Skin of body (tissue), 1 donor: ENCODE measurements at regions not wholly inside any gene's neighbourhood (a gene's known extent, or its start where the extent isn't known, plus 50 kb on each side); places are given as distances from the start of the nearest gene placed in this dataset.
A peak's percentile ranks its signal among the peaks of the same experiment; 100 is the strongest.
"Not testable (repeated sequence)": the region's sequence is repeated elsewhere in the genome, so short reads cannot be mapped to it uniquely, and the experiment has no call there.

Experiments
- DNase-seq: peaks from one replicate; lab custom pipeline; 2025; lab: John Stamatoyannopoulos, UW

DNA sequence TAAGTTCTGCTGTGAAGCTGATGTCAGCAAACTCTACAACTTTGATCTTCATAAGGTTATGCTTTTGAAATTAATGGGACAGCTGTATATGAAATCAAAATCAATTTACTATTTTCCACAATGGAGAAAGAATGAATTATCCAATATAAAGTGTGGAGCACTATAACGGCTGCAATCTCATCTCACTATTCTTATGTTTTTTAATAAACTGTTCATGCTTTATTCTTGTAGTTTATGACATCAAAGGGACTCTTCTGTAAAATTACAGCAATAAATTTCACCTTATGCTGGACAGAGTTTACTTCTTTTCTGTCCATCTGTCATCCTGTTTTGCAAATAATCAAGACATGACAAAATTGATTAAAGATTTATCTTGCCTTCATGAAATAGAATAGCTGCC is 192.5 kb downstream of the TECRL start:
- no peak for DNase-seq

DNA sequence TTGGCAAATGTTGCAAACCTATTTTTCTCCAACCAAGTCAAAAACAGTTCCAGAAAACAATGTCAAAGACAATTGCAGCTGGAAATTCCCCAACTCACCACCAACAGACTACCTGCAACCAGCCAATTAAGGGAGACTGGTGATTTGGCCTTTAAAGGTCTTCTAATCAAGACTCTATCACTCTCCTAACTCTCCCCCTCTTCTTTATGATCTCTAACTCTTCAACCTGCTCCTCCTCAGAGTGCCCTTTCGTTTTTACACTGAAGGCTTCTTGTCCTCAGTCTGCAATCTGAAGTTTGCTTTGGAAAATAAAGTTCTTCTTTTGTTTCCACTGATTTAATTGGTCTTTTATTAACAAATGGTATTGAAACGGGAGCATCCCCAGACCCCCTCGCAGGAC is 203.9 kb downstream of the TECRL start:
- DNase-seq = no peak

DNA sequence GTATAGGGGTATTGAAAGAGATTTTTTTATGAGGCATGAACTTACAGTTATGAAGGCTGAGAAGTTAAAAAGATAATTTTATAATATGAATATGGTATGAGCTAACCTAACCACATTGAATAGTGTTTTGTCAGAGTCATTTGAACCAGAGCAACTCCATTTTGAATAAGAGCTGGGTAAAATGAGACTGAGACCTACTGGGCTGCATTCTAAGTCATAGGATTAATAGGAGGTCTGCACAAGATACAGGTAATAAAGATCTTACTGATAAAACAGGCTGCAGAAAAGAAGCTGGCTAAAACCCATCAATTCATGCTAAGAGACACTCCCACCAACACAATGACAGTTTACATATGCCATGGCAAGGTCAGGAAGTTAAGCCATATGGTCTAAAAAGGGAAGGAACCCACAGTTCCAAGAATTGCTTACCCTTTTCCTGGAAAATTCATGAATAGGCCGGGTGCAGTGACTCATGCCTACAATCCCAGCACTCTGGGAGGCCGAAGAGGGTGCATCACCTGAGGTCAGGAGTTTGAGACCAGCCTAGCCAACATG is 209.2 kb downstream of the TECRL start:
- DNase-seq = no peak

GRCh38 chr4:64195582-64195981 is 213.7 kb downstream of the TECRL start:
- DNase-seq = no peak

DNA sequence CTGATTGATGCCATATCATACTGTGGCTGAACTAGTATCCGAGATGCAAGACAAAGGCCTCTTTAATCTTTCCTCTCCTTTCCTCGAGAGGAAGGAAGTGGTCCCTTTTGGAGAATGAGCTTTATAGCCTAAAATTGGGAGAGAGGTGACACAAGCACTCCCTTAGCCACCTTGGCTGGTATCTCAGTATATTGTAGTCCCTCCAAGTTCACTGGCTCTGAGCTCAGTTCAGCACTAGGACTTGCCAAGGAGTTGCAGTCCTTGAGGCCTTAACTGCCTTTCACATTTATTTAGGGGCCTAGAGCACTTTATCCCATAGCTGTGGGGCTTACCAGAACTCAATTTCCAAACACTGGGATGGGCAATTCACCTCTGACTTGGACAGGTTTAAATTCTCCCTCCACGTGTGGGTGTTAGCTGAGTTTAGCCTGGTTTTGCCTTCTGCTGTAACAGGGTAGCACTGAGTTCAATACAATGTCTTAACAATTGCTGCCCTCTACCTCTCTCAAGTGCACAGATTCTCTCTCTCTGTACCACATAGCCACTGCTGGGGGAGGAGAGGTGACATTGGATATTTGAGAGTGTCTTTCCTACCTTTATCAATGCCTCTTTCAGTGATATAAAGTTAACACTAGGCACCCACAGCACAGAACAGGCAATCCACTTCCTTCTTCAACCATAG is 216.4 kb downstream of the TECRL start:
- no peak for DNase-seq

GRCh38 chr4:64174247-64174882 is 234.9 kb downstream of the TECRL start:
- no peak for DNase-seq

DNA sequence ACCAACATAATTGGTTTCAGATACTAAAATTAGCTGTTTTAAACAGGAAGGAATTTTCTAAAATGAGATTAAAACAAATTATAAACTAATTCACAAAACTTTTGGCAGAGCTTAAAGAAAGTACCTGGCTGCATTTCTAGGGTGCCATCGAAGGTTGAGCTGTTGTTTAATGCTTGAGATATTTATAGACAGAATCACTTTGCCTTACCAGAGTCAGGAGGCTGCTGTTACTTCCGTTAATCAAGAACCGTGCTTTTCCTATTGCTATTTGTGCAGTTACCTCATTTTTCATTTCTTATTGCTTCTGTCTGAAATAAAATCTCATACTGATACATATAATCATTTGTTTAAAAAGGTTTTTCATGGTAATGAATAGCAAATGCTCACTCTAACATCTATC is 242.9 kb downstream of the TECRL start:
- no peak for DNase-seq

GRCh38 chr4:64158648-64159326 is 250.5 kb downstream of the TECRL start:
- DNase-seq = no peak

GRCh38 chr4:64157397-64157796 is 251.9 kb downstream of the TECRL start:
- no peak for DNase-seq

- no peak for DNase-seq
Observed at GRCh38 chr4:64156253-64156652, 253.0 kb downstream of the TECRL start.

- no peak for DNase-seq
Observed at GRCh38 chr4:64146030-64146429, 263.2 kb downstream of the TECRL start.

DNA sequence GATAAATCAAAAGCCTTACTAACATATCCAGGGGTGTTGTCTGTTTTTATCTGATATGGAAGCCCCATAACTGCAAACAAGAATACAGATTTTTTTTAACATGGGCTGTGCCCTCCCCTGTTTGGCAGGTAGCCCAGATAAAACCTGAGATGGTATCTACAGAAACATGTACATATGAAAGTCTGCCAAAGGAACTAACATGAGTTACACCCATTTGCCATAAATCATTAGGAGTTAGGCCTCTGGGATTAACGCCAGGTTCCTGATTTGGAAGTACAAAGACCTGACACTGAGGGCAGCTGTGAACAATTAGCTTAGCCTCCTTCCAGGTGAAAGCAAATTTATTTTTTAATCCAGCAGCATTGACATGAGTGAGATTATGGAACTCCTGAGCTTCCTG is 264.3 kb downstream of the TECRL start:
- peak; percentile 3 for DNase-seq

DNA sequence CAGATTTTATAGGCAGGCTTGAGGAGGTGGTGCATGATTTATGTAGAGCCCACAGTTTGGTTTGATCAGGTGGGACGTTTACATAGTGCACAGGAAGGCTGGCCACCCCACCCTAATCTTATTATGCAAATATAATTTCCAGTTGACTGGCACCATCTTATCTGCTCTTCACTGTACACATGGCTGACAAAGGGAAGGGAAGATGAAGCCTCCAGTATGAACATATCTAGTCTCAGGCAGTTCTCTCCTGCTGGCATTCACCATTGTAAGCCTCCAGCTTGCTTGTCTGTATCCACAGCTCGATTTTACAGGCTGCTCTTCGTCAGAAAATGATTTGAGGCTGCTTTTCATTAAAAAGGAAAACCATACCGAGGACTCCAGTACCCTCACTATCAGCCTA is 278.3 kb downstream of the TECRL start:
- no peak for DNase-seq

GRCh38 chr4:64125354-64125753 is 283.9 kb downstream of the TECRL start:
- no peak for DNase-seq

GRCh38 chr4:64121803-64122202 is 287.4 kb downstream of the TECRL start:
- no peak for DNase-seq

DNA sequence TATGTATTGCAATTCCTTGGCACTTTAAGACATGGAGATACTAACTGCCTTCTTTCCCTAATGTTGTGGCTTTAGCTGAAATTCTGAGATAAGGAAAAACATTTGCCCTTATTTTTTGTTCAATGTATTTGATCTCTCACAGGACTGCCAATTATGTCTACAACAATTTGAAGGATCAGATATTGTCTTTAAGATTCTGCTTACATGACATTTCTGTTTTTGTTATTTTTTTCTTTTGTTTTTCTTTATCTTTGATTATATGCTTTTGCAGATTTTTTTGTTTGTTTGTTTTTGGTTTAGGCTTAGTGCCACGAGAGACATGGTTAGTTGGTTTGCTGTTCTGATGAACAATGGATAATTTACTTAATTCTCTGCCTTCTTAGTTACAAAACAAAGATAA is 303.3 kb downstream of the TECRL start:
- no peak for DNase-seq

- no peak for DNase-seq
Observed at GRCh38 chr4:64095398-64095797, 313.9 kb downstream of the TECRL start.

GRCh38 chr4:64079316-64079715 is 329.9 kb downstream of the TECRL start:
- no peak for DNase-seq

DNA sequence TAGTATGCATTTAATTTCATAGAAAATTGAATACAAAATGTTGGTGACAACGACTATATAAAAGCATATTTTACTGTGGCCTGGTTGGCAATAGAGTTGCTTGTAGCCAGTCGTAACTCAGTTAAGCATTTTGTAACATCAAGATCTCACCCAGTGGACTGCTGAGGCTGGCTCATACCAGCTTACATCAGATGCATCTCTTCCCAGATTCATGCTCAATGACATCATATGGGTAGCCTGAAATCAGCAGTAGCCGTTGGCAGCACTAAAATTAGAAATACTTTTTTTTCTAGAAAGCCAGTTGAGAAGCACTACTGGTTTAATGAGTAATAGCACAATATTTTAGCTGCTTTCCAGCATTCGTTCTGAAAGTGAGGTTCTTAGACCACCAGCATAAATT is 341.2 kb downstream of the TECRL start:
- DNase-seq = no peak

DNA sequence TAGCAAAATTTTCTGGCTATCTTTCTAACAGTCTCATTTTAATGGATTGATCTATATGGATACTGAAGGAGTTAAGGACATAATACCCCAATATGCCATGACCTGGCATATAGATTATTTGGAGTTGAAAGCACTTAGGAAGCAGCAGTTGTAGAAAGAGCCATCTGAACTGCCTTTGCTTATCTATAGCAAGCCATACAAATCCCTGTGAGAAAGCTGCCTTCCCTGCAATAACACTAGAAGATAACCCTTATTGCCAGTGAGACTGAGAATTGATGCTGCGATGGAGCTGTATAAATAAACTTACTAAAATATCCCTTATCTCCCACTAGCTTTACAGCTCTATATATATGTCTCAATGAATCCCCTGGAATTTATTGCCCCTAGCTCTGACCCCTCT is 346.3 kb downstream of the TECRL start:
- no peak for DNase-seq

DNA sequence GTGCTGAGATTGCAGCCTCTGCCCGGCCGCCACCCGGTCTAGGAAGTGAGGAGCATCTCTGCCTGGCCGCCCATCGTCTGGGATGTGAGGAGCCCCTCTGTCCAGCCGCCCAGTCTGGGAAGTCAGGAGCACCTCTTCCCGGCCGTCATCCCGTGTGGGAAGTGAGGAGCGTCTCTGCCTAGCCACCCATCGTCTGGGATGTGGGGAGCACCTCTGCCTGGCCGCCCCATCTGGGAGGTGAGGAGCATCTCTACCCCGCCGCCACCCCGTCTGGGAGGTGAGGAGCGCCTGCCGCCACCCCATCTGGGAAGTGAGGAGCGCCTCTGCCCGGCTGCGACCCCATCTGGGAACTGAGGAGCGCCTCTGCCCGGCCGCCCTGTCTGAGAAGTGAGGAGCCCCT is 372.2 kb downstream of the TECRL start:
- DNase-seq = not testable (repeated sequence)

DNA sequence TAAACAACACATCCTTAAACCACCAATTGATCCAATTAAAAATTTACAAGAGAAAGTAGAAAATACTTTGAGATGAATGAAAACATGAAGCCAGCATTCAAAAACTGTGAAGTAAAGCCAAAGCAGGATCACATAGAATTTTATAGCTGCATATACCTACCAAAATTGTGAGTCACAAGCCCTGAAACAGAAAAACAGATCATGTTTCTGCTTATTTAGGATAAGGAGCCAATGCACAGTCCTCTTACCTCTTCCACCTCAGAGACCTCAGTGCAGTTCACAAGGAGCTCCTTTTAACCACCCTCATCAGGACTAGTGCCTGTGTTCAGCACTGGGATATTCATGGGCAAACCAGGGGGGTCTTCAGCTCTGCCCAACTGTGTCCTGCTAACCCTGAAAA is 386.7 kb downstream of the TECRL start:
- no peak for DNase-seq

DNA sequence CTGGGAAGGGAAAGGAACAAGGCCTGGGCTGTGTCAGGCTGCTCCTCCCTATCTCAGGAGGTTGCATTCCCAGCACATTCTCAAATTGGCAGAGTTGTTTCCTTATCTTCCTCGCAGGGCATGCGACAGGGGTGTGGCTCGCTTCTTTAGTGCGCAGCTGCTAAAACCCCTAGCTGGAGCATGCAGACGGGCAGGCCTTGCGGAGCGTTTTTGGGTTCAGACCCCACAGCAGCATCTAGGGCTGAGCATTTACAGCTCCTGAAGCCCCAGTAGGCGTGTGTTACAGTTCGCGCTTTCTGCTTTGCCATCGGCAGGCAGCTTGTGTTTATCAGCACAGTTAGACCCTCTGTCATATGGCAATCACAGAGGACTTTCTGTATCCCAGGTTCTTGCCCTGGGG is 392.4 kb downstream of the TECRL start:
- no peak for DNase-seq
